ENCODE measurements at regions not wholly inside any gene's neighbourhood (a gene's known extent, or its start where the extent isn't known, plus 50 kb on each side); places are given as distances from the start of the nearest gene placed in this dataset.

DNA sequence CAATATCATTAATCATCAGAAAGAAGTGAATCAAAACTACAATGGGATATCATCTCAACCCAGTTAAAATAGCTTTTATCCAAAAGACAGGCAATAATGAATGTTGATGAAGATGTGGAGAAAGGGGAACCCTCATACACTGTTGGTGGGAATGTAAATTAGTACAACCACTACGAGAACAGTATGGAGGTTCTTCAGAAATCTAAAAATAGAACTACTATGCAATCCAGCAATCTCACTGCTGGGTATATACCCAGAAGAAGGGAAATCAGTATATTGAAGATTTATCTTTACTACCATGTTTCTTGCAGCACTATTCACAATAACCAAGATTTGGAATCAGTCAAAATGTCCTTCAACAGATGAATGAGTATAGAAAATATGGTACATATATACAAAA is 189.8 kb downstream of the HHIPL2 start:
- DNase-seq = no peak

DNA sequence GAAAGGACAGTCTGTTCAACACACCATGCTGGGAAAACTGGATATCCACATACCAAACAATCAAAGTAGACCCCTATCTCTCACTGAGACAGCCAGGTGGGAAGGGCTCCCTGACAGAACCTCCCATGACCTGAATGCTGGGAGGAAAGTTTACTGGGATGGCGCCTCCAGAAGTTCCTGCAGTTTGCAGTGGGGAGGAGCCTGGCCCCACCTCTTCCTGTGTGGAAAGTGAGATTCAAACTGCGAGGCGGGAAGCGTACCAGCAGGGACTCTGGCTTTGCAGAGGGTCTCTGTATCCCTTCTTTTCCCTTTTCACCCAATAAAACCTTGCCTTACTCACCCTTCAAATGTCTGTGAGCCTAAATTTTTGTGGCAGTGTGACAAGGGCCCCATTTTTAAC is 190.7 kb downstream of the HHIPL2 start:
- DNase-seq = no peak

DNA sequence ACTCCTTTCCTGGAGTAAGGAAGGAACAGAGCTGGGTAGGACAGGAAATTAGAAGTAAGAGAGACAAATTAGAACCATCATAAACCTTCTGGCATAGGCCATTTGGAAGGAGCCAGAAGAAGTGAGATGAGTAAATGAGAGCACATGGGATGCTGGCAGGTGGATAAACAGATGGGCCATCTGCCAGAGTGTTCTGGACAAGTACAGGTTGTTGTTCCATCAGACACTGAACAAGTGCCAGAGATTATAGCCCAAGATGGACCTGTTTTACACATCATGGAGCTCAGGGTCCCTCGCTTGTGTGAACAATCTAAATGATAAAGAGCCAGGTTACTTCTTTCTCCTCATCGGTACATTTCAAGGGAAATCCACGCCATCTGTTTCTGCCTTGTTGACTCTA is 200.3 kb downstream of the HHIPL2 start:
- DNase-seq = no peak

DNA sequence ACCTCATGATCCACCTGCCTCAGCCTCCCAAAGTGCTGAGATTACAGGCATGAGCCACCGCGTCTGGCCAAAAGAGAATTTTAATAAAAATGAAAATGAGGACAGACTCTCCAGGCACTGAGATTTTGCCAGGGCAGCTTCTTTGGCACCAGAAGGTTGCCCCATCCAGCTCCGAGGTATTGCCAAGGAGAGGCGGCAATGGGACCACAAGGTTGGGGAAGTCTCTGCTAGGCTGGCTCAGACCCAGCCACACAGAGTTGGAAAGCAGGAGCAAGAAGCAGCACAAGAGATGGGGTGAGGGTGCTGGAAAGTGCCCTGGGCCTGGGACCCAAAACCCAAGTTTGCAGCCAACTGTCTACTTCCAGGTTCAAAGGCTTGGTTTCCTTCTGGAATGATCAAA is 200.9 kb downstream of the HHIPL2 start:
- DNase-seq = no peak

DNA sequence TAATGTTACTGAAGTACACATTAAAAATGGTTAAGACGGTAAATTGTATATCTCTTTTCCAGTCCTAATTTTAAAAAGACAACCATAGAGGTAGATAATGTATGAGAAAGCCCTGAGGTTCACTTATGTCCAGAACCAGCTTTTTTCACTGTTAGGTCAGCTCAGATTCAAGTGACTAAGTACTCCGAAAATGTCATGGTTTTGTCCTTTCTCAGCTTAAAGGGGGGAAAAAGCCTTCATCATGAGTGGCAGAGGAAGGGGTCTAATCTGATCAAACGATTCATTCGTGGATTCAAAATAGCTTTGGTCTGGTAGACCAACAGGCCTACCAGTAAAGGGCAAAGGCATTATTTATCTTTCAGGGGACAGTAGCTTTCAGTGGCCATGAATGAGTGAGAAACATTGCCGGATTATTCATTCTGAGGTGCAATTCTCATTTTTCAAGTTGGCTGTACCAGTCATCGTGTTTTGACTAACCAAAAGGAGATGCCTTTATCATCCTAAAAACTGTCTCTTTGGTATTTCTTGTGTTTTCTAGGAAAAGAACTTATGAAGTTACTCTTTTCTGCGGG is 208.4 kb downstream of the HHIPL2 start:
- no peak for DNase-seq

DNA sequence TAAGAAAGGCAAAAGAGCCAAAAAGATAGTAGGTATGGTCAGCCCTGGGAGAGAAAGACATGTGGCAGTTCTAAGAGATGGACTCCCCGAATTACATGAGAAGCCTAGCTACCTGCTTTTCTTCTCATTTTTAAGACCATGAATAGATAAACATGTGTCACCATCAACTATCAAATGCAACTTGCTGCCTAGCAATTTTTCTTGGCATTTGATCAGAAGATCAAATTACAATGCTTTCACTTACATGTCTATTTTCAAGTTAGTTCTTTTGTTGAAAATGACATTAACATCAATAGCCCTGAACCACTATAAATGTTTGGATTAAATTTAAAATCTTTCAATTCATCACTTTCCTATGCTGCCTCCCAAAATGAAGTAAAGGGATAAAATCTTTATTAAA is 212.3 kb downstream of the HHIPL2 start:
- DNase-seq = no peak

DNA sequence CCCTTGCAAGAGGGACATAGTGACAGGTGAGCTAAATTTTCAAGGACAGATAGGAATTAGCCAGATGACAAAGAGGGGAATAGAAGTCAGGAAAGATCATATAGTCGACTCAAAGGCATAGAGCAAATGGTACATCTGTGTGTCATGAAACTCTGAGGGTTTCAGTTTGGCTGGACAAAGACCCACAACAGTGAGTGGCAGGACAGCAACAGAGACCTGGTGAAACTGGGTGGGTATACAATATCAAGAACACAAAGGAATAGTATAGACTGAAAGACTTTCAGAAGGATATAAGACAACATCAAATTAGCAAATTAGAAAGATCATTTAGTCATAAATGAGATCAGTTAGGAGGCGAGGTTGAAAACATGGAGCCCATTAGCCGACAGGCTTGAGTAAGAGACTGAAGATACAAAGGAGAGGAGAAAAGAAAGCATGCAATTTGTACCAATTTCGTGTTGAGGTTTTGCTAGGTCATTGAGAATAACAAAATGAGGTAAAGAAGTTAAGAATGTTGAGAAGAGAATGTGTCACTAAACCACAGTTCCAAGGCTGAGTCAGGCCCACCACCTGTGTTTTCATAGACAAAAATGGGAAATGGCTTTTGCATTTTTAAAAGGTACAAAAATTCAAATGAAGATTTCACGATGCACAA is 213.8 kb downstream of the HHIPL2 start:
- no peak for DNase-seq

DNA sequence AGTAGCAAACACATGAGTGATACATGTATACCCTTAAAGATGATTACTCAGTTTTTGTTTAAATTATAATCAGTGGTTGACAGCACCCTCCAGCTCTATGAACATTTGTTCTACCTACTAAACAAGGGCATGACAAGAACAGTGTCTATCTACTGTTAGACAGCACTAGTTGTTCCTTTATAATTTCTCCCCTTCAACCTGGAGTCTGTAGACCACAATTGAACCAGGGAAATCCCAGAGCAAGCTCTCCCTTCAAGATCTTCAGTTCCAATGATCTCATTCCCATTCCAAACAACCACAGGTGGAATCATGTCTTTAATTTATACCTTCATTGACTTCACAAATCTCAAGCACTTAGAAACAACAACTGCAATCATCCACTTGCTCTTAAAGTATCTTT is 216.1 kb downstream of the HHIPL2 start:
- DNase-seq = no peak

DNA sequence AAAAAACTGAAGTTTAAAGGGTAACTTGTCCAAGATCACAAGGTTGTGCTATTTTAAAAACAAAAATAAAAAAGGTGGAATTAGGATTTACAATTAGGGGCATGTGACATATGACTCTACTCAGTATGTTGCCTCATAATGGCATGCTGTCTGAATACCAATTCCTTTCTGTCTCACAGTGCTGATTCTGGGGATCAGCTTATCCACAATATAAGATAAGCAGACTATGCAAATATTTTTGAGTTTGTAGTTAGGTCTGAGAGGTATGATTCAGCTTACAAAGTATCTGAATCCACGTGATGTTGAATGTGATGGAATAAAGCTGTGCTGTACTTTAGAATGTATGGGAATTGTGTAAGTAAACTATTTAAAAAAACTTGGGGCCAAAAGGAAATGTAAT is 216.6 kb downstream of the HHIPL2 start:
- no peak for DNase-seq

DNA sequence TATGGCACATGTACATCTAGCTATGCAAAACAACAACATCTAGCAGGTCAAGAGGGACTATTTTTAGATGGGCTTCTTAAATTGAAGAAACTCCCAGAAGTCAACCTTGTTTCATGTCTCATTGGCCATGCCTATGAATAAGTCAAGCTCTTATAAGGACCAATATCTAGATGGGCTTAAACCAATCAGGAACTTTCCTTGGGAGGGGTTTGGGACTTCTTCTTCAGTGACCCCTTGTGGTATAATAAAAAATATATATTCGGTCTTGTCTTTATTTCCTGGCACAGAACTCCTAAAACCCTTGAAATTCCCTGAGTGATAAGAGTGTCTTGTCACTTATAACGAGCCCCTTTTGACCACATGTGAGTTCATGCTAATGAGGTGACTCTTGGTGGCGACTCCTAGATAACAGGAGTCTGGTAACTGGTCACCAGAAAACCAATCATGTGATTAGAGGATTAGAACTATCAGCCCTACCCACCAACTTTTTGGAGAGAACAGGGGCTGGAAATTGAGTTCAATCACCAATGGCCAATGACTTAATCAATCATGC is 218.3 kb downstream of the HHIPL2 start:
- DNase-seq = peak; percentile 4

DNA sequence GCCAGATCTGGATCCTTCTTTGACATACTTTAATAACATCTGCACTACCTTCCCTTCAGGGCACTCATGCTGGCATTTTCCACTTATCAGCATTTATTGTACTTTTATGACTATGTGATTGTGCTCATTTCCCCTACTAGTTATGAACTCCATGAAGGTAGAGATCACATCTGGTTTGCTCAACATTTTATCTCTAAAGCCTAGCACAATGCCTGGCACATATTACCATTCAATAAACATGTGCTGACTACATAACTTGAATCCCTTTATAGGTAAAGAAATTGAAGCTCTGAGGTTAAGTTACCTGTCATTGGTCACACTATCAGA is 221.2 kb downstream of the HHIPL2 start:
- DNase-seq = no peak

DNA sequence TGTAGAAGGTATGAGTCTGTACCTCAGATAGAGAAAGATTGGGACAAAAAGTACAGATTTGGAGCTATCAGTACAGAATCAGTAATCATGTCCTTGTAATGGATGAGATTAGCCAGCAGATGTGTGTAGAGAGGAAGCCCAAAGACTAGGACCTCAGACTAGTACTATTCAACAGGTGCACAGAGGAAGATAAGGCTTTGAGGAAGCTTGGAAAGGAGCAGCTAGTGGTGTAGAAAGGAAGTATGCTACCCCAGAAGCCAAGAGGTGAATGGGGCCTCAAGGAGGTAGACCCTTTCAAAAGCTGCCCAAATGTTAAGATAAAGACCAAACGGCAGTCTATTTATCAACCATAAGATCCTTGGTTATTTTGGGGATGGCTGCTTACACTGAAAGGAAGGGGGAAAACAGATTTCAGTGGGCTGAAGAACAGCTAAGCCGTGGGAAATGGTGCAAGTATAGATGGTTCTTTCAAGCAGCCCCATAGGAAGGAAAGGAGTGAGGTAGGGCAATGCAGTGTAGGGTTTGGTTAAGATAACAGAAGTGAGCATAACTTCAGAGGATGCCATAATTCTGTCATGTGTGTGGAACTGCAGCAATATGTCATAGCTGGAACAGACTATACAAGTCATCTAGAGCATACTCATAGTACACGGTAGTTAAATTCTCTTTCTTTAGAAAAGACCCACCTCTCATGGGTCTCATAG is 221.7 kb downstream of the HHIPL2 start:
- DNase-seq = peak; percentile 10

DNA sequence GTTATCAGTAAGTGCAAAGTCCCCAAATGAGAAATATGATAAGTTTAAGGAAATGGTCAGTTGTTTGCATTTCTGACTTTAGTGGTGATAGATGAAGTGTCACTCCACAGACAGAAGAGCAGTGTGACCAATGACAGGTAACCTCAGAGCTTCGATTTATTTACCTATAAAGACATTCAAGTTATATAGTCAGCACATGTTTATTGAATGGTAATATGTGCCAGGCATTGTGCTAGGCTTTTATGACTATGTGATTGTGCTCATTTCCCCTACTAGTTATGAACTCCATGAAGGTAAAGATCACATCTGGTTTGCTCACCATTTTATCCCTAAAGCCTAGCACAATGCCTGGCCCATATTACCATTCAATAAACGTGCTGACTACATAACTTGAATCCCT is 222.4 kb downstream of the HHIPL2 start:
- no peak for DNase-seq

DNA sequence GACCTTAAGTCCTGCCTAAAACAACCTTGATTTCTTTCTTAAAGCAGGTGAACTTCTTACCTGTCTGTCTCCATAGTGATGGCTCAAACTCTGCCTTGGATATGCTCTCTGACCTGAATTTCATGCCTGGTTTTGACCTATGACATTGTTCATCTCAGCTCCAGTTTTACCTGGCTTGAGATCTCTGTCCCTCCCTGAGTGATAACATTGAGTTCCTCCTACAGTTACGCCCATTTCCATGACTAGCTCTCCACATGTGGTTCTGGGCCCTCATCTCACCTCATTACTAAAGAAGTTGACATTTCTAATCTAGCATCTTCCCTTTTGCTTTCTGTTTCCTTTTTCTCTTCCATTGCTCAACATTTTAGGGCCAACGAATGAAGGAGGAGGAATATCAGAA is 233.1 kb downstream of the HHIPL2 start:
- no peak for DNase-seq

DNA sequence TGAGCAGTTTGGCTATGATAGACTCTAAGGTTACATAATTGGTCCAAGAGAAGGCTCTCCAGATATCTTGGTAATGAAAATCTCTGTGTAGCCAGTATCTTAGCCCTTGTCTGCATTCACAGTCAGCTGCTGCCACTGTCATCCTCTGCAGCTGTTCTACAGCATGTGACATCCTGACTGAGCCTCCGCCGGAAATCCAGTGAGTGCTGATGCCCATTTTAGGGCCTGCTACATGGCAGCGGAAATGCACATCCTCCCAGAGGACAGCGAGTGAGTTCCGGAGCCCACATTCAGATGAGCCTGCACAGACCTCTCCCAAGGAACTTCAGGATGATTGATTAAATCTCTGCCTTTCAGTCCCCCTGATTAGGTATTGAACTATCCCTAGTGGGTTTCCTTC is 237.1 kb downstream of the HHIPL2 start:
- DNase-seq = no peak

DNA sequence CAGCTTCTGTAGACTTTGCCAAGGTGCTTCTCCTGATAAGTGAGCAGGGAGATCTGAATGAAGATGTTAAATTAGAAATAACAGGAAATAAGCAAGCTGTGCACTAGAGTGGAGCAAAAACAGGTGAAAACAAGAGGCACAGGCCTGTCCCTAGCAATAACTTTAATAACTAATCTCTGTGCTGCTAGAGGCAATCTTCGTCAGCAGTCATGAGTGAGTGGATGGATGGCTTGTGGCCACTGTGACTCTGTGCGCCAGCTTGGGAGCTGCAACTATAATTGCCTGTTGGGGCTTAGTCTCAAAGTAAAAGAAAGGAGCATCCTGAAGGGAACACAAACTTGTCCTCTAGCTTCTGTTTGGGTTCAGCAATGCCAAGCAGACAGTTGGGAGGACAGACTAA is 240.3 kb downstream of the HHIPL2 start:
- DNase-seq = no peak

DNA sequence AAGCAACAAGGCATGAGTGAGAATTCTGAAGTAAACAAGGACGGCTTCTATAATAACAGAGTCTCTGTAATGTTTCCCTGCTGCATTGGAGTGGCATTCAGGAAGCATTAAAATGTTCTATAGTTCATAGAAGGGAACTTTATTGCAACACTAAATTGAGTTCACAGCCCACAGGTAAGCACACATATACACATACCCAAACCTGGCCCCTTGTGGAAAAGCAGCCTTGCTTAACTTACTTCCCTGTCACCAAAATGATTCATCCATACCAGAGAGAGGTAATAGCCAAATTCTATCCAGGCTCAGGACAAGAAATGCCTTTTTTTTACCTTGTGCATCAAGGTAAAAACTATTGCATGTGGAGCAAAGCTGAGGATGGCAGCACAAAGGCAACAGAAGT is 241.4 kb downstream of the HHIPL2 start:
- DNase-seq = no peak

DNA sequence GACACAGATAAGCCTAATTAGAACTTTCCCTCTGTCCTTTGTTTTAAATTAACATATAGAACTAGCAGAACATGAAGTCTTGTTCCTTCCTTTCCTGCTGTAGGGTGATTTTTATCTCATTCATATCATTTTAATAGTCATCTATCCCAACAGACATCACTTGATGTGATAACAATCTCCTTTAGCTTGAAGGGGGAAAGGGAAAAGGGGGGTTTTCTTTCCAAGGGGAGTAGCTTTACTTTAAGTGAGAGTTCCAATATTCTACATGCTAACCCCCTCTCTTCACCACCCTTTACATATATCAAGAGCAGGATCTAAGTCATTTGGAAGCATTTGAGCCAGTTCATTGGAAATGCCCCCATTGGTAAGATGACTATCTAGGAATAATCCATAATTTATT is 241.9 kb downstream of the HHIPL2 start:
- no peak for DNase-seq

DNA sequence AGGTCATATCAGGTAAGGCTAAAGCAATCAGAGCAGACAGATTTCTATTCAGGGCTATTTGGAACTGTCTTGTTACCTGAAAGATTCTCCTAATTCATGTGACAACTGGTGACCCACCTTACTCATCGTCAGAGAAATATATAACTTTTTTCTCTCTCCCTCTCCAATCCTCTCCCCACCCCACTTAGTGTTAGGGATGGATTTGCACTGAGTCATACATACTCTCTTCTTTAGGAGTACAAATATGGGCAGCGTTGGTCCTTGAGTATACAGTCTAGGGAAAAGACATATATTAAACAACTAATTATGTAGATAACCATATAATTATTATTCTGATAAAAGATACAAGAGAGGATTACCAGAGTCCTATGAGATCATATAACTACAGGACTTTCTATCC is 246.3 kb downstream of the HHIPL2 start:
- no peak for DNase-seq

DNA sequence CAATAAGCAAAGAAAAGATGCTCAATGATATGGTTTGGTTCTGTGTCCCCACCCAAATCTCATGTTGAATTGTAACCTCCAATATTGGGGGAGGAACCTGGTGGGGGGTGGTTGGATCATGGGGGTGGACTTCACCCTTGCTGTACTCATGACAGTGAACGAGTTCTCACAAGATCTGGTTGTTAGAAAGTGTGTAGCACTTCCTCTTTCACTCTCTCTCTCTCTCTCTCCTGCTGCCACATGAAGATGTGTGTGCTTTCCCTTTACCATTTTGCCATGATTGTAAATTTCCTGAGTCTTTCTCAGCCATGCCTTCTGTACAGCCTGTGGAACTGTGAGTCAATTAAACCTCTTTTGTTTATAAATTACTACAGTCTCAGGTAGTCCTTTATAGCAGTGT is 248.4 kb downstream of the HHIPL2 start:
- no peak for DNase-seq

DNA sequence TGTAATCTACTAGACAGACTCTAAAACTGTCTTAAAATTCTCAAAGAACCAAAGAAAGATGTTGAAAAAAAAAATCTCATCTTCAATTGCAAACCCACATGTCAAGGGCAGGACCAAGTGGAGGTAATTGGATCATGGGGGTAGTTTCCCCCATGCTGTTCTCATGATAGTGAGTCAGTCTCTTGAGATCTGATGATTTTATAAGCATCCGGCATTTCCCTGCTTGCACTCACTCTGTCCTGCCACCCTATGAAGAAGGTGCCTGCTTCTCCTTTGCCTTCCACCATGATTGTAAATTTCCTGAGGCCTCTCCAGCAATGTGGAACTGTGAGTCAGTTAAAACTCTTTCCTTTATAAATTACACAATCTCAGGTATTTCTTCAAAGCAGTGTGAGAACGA is 257.0 kb downstream of the HHIPL2 start:
- no peak for DNase-seq

DNA sequence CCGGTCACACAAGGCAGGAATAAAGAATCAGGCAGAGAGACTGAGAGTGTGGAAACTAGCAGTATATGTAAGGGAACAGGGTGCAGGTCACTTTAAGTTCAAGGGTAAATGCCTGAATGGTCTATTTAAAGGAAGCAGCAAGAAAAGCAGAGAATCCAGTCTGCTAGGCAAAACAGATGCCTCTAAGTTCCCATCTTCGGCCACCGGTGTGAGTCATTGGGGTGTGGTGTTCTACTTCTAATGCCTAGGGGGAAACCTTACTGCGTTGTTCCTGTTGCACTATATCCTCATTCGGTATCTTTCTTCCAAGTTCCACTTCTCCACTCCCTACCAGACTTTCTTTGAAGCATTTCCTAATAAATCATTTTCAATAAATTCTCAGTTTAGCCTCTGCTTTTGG is 259.9 kb downstream of the HHIPL2 start:
- no peak for DNase-seq

DNA sequence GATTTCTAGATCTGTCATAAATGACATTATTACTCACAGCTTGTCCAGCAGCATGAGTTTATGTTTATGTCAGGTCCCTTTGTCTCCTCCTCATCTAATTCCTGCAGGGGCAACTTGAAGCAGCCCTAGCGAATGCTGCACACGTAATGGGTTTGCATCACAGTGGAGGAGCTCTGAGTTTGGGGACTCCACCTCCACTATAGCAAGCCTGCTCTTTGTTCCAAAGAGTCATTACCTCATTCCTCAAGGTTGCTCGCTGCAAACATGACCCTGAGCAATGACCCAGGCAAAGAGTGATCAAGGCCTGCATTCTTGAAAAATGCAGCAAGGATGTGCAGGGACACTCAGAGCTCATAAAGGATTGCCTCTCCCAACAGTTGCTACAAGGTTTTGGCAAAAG is 261.9 kb downstream of the HHIPL2 start:
- no peak for DNase-seq

DNA sequence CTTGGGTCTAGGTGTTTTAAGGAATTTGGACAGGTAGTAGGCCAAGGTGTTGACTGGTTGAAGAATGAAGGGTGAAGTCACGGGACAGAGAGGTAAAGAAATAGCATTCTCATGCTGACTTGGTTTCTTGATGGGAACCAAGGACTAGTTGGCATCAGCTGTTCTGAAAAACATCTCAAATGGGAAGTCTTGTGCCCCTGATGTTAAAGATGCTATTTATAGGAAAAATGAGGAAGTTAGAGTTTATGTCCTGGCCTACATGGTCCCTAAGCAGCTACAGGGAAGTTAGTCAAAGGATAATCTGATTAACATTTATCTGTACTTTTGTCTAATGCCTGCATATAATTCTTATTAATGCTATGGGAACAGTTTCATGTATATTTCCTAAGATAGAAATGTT is 262.4 kb downstream of the HHIPL2 start:
- DNase-seq = peak; percentile 7

DNA sequence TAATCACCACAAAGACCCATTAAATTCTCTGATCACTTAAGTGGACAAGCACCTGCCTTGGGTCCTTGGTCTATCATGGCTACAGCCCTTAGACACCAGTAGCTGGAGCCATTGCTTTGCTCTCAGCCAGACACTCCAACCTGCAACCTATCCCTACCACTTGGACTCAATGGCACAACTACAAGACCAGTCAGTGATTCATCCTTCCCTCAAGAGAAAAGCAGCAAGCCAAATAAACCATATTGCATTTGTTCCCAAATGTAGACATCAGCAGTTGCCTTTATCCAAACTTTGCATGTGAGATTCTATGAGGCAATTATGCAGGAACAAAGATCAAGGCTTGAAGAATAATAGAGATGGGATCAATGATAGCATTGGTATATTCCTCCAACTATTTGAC is 263.4 kb downstream of the HHIPL2 start:
- no peak for DNase-seq

Data from hematopoietic multipotent progenitor cell treated with erythropoietin and hydrocortisone succinate and interleukin-3 and kit ligand, for 6 days (in vitro differentiated cells).